IgD-negative memory B cell (primary cell): ENCODE measurements at regions not wholly inside any gene's neighbourhood (a gene's known extent, or its start where the extent isn't known, plus 50 kb on each side); places are given as distances from the start of the nearest gene placed in this dataset.
"Not testable (repeated sequence)": the region's sequence is repeated elsewhere in the genome, so short reads cannot be mapped to it uniquely, and the experiment has no call there.

Experiments used
- H3K27ac Mint-ChIP-seq, 3 donors: one replicate each; pipeline ENCODE4 v1.8.0; 2020 to 2022; ENCODE audit warnings: mild to moderate bottlenecking in 3 of 3, mixed read lengths in 3 of 3, moderate library complexity in 1 of 3
- H3K27me3 Mint-ChIP-seq: one replicate; pipeline ENCODE4 v1.8.0; 2021; ENCODE audit warnings: mixed read lengths
- H3K36me3 Mint-ChIP-seq: one replicate; pipeline ENCODE4 v1.8.0; 2020; ENCODE audit warnings: mild to moderate bottlenecking, mixed read lengths
- H3K4me1 Mint-ChIP-seq, 3 donors: one replicate each; pipeline ENCODE4 v1.8.0; 2020 to 2022; ENCODE audit warnings: mixed read lengths in 3 of 3, mild to moderate bottlenecking in 1 of 3
- H3K4me3 Mint-ChIP-seq, 4 donors: one replicate each; pipeline ENCODE4 v1.8.0; 2020 to 2022; ENCODE audit warnings: mild to moderate bottlenecking in 4 of 4, mixed read lengths in 4 of 4, moderate library complexity in 3 of 4
- H3K9me3 Mint-ChIP-seq, 3 donors: one replicate each; pipeline ENCODE4 v1.8.0; 2020 to 2021; ENCODE audit warnings: mixed read lengths in 3 of 3, mild to moderate bottlenecking in 1 of 3

DNA sequence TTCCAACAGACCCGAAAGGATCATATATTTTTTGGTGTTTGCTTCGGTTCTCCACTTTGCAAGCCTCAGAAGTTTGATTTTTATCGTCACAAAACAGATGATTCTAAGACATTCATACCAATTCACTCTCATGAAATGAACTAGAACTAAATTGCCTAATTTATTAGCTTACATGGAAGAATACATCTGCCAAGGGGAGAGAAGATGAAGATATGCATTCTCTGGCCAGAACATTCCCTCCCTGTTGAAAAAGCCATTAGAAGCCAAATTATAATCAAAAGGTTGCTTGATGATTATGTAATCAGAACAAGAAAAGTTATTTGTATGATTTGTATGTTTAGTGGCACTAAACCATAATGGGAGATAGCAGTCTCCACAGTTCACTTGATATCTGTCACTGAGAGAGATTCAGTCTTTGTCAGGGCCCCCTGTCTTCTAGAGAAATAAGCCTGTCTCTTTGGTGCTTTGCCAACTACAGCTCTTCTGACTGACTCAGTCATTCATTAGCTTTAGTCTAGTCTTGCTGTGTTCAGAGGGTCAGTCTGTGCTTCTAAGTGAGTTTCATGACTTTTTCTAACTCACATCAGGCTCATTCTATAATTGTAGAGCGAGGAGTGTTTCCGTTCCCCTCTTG is 95.3 kb upstream of the GNAI1 start:
- Mint-ChIP-seq H3K9me3 (no peaks in the 10 kb centered on the region), H3K4me1 (no peaks in the 10 kb centered on the region), H3K27ac (no peak overlapping the region), H3K27me3 (no peaks in the 10 kb centered on the region), H3K4me3 (no peak overlapping the region), H3K36me3 (no peaks in the 10 kb centered on the region)

DNA sequence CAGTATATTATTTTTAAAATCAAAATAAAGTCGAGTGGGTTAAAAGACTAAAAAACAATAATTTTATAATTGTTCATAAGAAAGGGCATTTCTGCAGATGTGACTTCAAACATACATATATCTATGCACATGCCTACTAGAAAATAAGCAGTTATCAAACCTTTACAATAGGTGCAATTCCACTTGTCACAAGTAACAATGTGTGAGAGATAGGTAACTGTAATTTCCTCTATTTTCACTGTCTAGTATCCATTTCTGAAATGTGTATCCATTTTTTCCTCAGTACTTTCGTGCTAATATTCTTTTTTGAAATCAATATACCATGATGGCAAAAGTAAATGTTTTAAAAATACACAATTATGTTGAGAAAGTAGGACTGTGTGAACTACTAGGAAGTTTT is 96.9 kb upstream of the GNAI1 start:
- Mint-ChIP-seq H3K9me3 (no peaks in the 10 kb centered on the region), H3K36me3 (no peaks in the 10 kb centered on the region), H3K4me3 (no peak overlapping the region), H3K27me3 (no peaks in the 10 kb centered on the region), H3K27ac (no peak overlapping the region), H3K4me1 (no peaks in the 10 kb centered on the region)

DNA sequence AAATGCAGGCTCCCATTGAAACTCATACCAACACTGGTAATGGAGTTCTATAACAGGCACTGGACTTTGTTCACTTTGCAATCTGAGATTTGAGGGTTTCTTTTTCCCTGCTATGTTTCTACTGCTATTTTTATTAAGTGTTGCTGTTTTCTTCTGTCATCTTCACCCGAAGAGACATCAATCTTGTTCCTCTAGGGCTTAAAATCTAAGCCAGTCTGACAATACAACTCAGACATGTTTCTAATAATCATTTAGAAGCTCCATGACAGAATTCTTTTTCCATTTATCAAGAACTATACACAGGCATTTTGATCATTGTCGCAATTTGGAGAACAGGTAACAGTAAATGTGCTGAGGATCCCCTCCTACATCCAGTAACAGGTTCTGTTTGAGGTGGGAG is 98.5 kb upstream of the GNAI1 start:
- Mint-ChIP-seq H3K9me3 (no peaks in the 10 kb centered on the region), H3K36me3 (no peaks in the 10 kb centered on the region), H3K27me3 (no peaks in the 10 kb centered on the region), H3K4me3 (no peak overlapping the region), H3K27ac (no peak overlapping the region), H3K4me1 (no peaks in the 10 kb centered on the region)

DNA sequence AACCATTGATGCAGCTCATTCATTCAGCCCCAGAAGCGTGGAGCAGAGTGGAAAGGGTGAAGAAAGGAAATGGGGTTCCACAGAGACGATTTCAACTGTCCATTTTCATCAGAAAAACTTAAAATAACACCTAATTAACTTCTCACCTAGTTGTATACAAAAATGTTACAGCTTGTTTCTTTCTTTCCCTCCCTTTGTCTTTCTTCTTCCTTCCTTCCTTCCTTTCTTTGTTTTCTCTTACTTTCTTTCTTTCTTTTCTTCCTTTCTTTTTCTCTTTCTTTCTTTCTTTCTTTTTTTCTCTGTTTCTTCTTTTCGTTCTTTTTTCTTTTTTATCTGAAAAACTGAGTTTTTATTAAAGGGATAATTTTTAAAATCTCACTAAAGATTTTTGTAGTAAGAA is 105.9 kb upstream of the GNAI1 start:
- Mint-ChIP-seq H3K36me3 (no peaks in the 10 kb centered on the region), H3K9me3 (peaks cover 0 to 4% (median 0%) of the 10 kb centered on the region in 3 donors), H3K4me3 (no peak overlapping the region)

DNA sequence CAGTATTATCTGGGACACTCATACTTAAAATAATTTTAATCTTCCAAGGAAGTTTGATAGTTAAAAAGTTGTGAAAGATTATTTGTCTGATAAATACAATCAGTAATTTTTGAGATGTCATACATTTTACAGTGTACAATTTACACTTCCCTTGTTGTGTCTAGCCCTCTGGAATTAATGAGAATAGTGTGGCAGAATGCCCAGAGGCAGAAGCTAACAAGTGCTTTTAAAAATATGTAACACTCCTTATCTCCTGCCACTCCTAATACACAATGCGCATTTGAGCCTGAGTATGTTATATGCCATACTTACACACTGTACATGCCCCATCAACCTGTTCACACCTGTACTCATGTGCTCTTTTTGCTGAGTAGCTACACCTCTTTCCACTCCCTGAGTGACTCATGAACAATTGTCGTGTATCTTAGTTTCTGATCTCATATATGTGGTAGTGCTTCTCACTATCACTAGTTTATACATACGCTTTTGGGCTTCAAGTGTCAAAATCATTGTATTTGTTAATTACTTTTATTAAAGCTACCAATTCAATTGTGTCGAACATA is 106.9 kb upstream of the GNAI1 start:
- no peaks in the 10 kb centered on the region for H3K27me3 Mint-ChIP-seq
- H3K9me3 Mint-ChIP-seq = peaks cover 0 to 9% (median 5%) of the 10 kb centered on the region in 3 donors
- H3K4me1 Mint-ChIP-seq = no peaks in the 10 kb centered on the region
- no peak overlapping the region for H3K27ac Mint-ChIP-seq
- no peaks in the 10 kb centered on the region for H3K36me3 Mint-ChIP-seq
- H3K4me3 Mint-ChIP-seq = no peak overlapping the region

More for the DNA sequence above, 105.9 kb upstream of the GNAI1 start:
- Mint-ChIP-seq H3K27me3 (no peaks in the 10 kb centered on the region), H3K27ac (no peak overlapping the region), H3K4me1 (no peaks in the 10 kb centered on the region)

DNA sequence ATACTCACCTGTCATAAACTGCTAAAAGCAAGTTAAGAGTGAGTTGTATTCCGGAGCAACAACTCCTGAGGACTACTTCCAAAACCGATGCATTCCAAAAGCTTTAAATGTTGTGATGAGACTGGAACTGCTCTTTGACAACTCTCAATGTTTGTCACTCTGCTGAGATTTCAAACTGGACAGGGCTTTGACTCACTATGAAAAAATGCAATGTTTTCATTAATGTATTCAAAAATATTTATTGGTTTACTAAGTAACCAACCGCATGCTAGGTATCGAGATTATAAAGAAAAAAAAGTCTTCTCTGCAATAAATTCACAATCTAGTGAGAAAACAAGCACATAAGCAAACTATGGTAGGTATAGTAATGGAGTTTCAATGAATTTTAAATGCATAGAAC is 107.9 kb upstream of the GNAI1 start:
- peaks cover 0 to 12% (median 9%) of the 10 kb centered on the region in 3 donors for H3K9me3 Mint-ChIP-seq
- no peak overlapping the region for H3K27ac Mint-ChIP-seq
- H3K4me3 Mint-ChIP-seq = no peak overlapping the region
- no peaks in the 10 kb centered on the region for H3K4me1 Mint-ChIP-seq
- no peaks in the 10 kb centered on the region for H3K27me3 Mint-ChIP-seq
- no peaks in the 10 kb centered on the region for H3K36me3 Mint-ChIP-seq

DNA sequence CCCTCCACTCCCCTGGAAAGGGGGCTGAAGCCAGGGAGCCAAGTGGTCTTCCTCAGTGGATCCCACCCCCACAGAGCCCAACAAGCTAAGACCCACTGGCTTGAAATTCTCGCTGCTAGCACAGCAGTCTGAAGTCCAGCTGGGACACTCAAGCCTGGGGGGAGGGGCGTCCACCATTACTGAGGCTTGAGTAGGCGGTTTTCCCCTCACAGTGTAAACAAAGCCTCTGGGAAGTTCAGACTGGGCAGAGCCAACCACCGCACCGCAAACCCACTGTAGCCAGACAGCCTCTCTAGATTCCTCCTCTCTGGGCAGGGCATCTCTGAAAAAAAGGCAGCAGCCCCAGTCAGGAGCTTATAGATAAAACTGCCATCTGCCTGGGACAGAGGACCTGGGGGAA is 114.4 kb upstream of the GNAI1 start:
- not testable (repeated sequence) for H3K4me3 Mint-ChIP-seq, H3K36me3 Mint-ChIP-seq, H3K27me3 Mint-ChIP-seq, H3K27ac Mint-ChIP-seq, H3K4me1 Mint-ChIP-seq
- peaks cover 0 to 16% (median 8%) of the 10 kb centered on the region in 3 donors for H3K9me3 Mint-ChIP-seq

DNA sequence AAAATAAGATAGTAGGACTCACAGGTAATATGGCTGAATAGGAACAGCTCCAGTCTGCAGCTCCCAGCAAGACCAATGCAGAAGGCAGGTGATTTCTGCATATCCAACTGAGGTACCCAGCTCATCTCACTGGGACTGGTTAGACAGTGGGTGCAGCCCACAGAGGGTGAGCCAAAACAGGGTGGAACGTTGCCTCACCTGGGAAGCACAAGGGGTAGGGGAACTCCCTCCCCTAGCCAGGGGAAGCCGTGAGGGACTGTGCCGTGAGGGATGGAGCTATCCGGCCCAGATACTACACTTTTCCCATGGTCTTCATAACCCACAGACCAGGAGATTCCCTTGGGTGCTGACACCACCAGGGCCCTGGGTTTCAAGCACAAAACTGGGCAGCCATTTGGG is 114.8 kb upstream of the GNAI1 start:
- H3K27me3 Mint-ChIP-seq, H3K4me3 Mint-ChIP-seq, H3K36me3 Mint-ChIP-seq: not testable (repeated sequence)

DNA sequence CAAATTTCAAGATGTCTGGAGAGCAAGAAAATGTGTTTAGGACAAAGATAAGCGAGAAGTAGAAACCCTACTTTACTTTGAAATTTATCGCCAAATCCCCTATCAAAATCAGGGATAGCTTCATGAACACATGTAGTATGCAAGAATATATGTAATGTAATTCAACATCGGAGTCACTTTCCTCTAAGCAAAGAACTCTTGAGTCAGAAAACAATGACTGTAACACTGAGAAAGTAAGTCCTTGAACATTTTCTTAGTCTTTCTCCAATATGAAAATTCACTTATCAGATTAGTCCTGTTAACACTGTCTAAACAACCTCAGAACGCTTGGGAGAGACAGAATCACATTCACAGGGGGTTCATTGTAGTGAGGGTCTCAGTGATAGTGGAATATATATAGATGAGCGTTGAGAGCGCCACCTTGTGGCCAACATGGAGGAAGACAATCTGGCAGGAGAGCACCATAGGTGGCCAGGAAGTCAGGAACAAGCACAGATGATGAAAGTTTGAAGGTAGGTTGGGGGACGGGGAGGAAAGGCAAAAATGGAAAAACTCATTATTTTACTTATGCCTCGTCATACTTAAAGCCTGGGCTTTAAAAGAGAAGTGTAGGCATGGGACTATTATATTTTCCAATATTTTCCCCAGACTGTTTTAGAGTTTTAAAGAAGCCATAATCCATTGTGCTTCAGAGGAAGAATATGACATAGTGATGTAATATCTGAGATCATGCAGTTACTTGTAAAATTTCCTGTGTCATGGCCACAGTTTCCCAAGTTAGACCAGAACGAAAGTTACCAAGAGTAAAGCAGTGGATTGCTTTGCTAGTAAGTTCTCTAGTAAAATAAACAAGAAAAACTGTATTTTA is 115.5 kb upstream of the GNAI1 start:
- Mint-ChIP-seq H3K9me3 (peaks cover 0 to 16% (median 8%) of the 10 kb centered on the region in 3 donors), H3K4me3 (no peak overlapping the region), H3K27ac (no peak overlapping the region), H3K27me3 (no peaks in the 10 kb centered on the region), H3K36me3 (no peaks in the 10 kb centered on the region), H3K4me1 (no peaks in the 10 kb centered on the region)

More for the DNA sequence above, 114.8 kb upstream of the GNAI1 start:
- H3K27ac Mint-ChIP-seq, H3K4me1 Mint-ChIP-seq: not testable (repeated sequence)
- peaks cover 0 to 16% (median 8%) of the 10 kb centered on the region in 3 donors for H3K9me3 Mint-ChIP-seq

DNA sequence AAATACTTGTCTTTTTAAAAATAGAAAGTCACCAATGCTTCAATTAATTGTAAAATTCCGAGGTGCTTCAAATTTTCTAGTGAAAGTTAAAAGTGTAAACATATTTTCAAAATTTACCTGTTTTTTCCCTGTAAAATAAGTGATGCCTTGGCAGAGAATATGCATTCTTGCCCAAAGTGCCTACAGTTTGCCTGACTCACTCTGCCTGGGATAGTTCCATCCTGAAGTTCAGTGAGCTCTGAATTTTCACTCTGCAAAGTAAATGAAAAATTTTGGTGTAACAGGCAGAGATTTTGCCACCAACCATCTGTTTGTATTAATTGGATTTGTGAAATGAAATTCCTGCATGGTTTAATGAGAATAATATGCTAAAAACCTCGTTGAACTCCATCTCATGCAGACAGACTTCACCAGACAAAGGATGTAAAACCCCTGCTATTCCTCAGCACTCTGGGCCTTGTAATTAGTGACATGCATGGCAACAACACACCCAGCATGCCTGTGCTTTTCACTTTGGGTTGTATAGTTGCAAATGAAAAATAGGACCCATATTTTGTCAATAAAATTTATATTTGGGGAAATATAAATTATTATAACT is 117.4 kb upstream of the GNAI1 start:
- Mint-ChIP-seq H3K9me3 (peaks cover 1 to 7% (median 4%) of the 10 kb centered on the region in 3 donors), H3K36me3 (no peaks in the 10 kb centered on the region), H3K27ac (no peak overlapping the region), H3K4me3 (no peak overlapping the region), H3K4me1 (no peaks in the 10 kb centered on the region), H3K27me3 (no peaks in the 10 kb centered on the region)

DNA sequence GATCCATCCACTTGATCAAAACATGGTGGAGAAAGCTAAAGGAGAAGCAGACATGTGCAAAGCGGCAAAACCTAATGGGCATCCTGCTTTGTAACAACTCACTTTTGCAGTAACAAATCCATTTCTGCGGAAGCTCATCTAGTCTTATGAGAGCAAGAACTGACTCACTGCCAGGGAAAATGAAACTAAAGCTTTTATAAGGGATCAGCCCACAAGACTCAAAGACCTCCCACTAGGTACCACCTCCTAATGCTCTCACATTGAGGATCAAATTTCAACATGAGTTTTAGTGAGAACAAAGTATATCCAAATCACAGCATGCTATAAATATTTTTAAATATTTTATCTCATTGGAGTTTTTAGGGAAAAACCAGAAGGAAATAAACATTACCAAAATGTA is 120.1 kb upstream of the GNAI1 start:
- no peaks in the 10 kb centered on the region for H3K4me1 Mint-ChIP-seq
- no peaks in the 10 kb centered on the region for H3K36me3 Mint-ChIP-seq
- H3K27ac Mint-ChIP-seq = no peak overlapping the region
- H3K27me3 Mint-ChIP-seq = no peaks in the 10 kb centered on the region
- H3K4me3 Mint-ChIP-seq = no peak overlapping the region
- peaks cover 0 to 3% (median 1%) of the 10 kb centered on the region in 3 donors for H3K9me3 Mint-ChIP-seq

DNA sequence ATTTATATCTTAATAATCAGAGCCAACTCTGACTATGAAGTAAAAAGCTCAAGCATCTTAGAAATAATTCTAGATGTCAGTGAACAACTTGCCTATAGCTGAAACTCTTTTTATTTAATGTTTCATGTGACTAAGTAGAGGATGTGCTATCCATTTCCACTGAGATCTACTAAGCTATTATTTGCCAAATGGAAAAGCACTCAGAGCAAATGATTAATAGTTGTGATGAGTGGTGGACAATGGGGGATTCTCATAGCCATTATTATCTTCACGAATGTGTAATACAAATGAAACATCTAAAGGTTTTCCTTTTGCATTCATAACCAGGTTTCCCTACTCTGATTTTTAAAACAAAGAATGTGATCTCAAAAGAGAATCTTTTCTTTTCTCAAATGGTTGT is 126.6 kb upstream of the GNAI1 start:
- H3K9me3 Mint-ChIP-seq = peaks cover 0 to 2% (median under 1%) of the 10 kb centered on the region in 3 donors
- no peak overlapping the region for H3K4me3 Mint-ChIP-seq
- no peaks in the 10 kb centered on the region for H3K36me3 Mint-ChIP-seq
- H3K27ac Mint-ChIP-seq = no peak overlapping the region
- H3K4me1 Mint-ChIP-seq = no peaks in the 10 kb centered on the region
- no peaks in the 10 kb centered on the region for H3K27me3 Mint-ChIP-seq

DNA sequence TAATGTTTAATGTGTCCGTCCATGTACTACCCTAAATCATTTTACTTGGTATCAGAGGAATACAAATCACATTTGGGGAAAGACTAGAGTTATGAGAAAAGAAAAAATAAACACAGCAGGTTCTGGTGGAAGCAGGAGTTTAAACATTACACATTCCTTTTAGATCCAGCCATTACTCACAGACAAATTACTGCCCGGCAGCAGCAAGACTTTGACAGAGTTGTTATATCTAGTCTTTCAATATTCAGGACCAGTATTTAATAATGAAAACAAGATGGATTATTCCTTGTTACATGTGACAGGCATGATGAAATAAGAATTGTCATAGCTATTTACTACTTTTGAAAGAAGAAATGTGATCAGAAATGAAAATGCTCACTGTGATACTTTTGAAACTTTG is 131.8 kb upstream of the GNAI1 start:
- H3K4me3 Mint-ChIP-seq = no peak overlapping the region
- no peaks in the 10 kb centered on the region for H3K36me3 Mint-ChIP-seq
- H3K9me3 Mint-ChIP-seq = peaks cover 0 to 2% (median 0%) of the 10 kb centered on the region in 3 donors
- H3K27me3 Mint-ChIP-seq = no peaks in the 10 kb centered on the region
- H3K4me1 Mint-ChIP-seq = no peaks in the 10 kb centered on the region
- H3K27ac Mint-ChIP-seq = no peak overlapping the region

DNA sequence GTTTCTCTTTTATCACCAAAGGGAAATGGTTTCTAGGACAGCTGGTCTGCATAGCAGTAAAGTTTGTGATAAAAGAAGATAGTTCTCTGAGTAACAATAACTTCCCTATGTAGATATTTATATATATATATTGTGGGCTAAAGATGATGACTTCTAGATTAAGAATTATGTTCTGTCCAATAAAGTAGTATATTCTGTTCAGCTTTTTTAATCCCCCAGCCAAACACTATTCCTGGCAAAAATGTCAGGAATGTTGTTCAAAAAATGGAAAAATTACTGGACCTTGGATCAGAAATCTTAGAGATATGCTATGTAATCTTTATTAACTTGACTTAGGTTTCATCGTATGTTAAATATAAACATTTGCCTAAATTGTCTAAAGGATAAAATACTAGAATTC is 136.3 kb upstream of the GNAI1 start:
- Mint-ChIP-seq H3K4me3 (no peak overlapping the region), H3K36me3 (no peaks in the 10 kb centered on the region), H3K4me1 (no peaks in the 10 kb centered on the region), H3K27ac (no peak overlapping the region), H3K9me3 (peaks cover 0 to 2% (median 0%) of the 10 kb centered on the region in 3 donors), H3K27me3 (no peaks in the 10 kb centered on the region)

DNA sequence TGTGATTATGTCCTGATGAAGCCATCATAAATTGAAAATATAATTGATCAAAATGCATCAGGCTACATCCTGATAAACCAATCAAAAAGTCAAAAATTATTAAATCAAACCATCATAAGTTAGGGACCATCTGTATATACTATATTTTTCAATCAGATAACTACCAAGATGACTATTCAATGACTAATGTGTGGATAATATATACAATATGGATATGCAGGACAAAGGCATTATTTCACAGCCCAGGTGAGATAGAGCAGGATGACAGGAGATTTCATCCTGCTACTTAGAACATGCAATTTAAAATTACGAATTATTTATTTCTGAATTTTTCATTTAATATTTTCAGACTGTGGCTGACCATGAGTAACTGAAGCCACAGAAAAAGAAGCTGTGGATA is 137.3 kb upstream of the GNAI1 start:
- H3K4me3 Mint-ChIP-seq = no peak overlapping the region
- H3K9me3 Mint-ChIP-seq = peaks cover 0 to 2% (median 0%) of the 10 kb centered on the region in 3 donors
- no peaks in the 10 kb centered on the region for H3K4me1 Mint-ChIP-seq
- H3K27ac Mint-ChIP-seq = no peak overlapping the region
- H3K36me3 Mint-ChIP-seq = no peaks in the 10 kb centered on the region
- no peaks in the 10 kb centered on the region for H3K27me3 Mint-ChIP-seq
